Ishikawa (cell line): ENCODE measurements at regions not wholly inside any gene's neighbourhood (a gene's known extent, or its start where the extent isn't known, plus 50 kb on each side); places are given as distances from the start of the nearest gene placed in this dataset.

Source experiments
- MAX ChIP-seq: IDR thresholded peaks from 2 replicates; pipeline ENCODE4 v1.6.1; 2012
- REST ChIP-seq: IDR thresholded peaks from 2 replicates; pipeline ENCODE4 v1.6.1; 2012; ENCODE audit warnings: low read depth, mild to moderate bottlenecking

- TF ChIP-seq MAX (no peak), REST (no peak)
Measured at GRCh38 chr4:170931321-170931720, 841.6 kb upstream of the AADAT start.
